ENCODE measurements at regions not wholly inside any gene's neighbourhood (a gene's known extent, or its start where the extent isn't known, plus 50 kb on each side); places are given as distances from the start of the nearest gene placed in this dataset.

DNA sequence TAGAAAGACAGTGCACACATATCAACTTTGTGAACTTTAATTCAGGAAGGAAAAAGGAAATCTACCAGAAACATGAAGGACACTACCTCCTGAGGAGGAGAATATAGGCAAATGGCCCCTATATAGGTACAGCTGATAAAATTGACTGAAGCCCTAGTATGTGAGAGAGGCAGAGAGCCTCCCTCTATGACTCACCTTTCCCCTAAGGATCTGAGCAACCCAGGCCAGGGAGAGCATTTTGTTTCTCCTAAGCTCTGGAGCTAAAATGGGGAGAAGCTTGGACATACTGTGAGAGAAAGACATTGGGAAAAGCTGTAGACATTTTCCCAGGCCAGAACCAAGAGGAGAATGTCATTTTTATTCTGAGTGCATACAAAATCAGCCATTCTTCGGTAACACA is 303.5 kb downstream of the AHR start:
- DNase-seq (ENCODE audit: low read depth): no peak

- peak; percentile 79 for DNase-seq (ENCODE audit: low read depth)
These were observed 309.8 kb downstream of the AHR start for GRCh38 chr7:17608114-17608833.

GRCh38 chr7:17611611-17612010 is 313.2 kb downstream of the AHR start:
- no peak for DNase-seq (ENCODE audit: low read depth)

GRCh38 chr7:17613338-17614041 is 315.0 kb downstream of the AHR start:
- no peak for DNase-seq (ENCODE audit: low read depth)

DNA sequence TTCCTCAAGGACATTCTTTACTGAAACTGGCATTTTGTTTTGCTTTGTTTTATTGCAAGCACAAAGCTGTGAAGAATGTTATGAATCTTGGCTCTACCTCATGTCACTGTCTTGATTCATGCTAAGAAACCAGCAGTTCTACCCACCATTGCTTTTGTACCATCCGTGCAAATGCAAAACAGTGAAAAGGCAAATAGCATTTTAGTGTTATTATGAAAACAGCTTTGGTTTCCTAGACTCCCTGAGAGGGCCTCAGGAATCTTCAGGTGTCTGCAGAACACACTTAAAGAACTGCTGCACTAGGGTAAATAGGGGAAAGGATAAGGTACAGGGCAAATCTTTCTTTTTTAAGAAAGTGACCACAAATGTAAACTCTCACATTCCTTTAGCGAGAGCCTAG is 318.9 kb downstream of the AHR start:
- DNase-seq (ENCODE audit: low read depth): no peak

DNA sequence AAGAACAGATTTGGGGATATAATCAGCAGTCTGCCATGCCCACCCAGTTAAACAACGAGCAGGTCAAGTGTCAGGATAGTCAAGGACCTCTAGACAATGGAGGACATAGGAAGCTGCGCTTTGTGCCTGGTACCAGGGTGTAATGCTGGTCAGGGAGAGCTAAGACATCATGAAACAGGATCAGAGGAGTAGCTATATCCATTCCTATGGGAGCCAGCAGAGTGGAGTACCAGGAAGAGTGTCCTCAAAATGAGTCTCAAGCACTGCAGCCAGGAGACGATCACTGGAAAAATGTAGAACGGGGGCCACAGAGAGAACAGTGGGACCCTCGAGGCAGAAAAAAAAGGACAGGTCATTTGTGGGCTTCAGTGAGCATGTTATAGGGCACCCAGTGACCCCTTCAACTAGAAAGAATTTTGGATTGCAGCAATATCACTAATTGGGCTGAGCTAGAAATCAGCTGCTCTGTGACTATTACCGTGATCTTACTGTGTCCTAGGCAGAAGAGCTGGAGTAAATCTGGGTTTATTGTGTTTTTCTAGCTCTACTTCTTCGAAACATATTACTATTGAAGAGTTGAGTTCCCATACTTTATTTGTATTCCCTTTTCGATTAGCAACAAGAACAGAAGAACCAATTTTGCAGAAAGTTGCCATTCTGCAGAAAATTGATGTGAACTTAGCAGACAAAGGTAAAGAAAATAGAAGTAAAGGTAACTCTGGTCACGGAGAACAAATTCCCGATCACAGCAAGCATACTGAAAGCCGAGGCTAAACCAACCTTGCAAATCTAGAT is 319.6 kb downstream of the AHR start:
- DNase-seq (ENCODE audit: low read depth): no peak

DNA sequence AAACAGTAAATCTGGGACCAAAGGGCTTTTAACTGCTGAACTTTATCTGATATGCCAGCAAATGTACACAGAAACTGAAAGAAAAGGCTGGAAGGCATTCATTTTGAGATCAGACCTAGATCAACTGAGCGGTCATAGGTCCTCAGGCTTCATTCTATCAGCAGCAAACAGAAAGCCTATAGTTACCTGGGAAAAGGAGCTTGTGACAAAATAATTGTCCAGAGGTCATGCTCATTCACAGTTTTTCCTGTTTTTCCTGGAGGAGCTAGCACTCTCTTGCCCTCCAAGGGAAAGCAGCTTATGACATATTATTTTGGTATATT is 320.2 kb downstream of the AHR start:
- no peak for DNase-seq (ENCODE audit: low read depth)

- DNase-seq (ENCODE audit: low read depth): no peak
These were observed 320.9 kb downstream of the AHR start for GRCh38 chr7:17619196-17619818.

DNA sequence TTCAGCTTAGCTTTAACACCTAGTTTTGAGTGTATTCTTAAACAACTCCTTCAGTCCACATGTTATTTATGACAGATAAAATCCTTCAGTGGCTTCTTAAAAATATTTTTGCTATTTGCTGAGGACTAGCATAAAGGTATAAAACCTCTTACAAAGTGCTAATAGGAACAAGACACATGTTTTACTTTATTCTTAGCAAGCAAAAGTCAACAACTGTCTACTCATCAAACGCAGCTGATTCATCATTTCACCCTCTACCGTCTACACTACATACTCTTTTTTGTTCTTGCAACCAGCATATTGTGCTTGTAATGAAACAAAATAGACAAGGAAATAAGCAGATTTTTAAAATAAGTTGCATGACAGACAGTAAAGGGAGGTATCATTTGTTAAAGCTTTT is 319.7 kb downstream of the SNX13 start:
- DNase-seq (ENCODE audit: low read depth): no peak

- no peak for DNase-seq (ENCODE audit: low read depth)
These were observed 317.8 kb downstream of the SNX13 start for GRCh38 chr7:17622451-17622850.

- peak; percentile 74 for DNase-seq (ENCODE audit: low read depth)
These were observed 316.6 kb downstream of the SNX13 start for GRCh38 chr7:17623546-17624185.

GRCh38 chr7:17624379-17624778 is 315.9 kb downstream of the SNX13 start:
- DNase-seq (ENCODE audit: low read depth): no peak

DNA sequence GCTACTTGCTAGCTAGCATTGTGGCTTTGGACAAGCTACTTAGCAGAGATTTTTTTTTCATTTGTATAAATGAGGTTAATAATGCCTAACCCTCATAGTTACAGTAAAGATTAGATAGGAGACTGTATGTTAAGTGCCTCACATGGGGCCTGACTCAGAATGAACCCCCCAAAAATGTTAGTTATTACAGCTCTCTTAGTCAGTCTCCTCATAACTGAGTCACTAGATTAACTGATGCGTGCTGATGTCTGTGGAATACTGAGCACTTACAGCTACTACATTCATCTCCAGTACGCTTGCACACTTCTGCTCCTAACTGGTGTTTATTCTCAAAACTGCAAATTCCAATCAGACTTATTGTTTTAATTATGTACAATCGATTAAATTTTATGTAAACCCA is 315.3 kb downstream of the SNX13 start:
- peak; percentile 90 for DNase-seq (ENCODE audit: low read depth)

- no peak for DNase-seq (ENCODE audit: low read depth)
These were observed 314.1 kb downstream of the SNX13 start for GRCh38 chr7:17626235-17626634.

DNA sequence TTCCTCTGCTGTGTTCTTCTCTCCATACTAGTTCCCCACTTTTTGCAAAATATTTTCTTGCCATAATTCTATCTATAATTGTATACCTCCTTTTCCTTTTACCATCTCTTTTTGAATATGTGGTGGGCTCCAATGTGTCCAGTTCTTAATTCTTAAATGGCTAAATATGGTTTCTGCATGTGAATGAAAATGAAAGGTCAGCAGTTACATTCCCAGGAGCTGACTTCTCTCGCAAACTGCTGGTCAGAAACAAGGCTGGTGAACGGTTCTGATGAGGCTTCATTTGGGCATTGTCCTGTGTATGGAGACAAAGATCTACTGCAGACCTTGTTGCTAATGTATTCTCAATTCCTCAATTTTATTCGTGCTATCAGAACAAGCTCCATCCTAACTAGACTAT is 309.2 kb downstream of the SNX13 start:
- no peak for DNase-seq (ENCODE audit: low read depth)

- no peak for DNase-seq (ENCODE audit: low read depth)
These were observed 307.9 kb downstream of the SNX13 start for GRCh38 chr7:17632384-17632783.

GRCh38 chr7:17633067-17633466 is 307.2 kb downstream of the SNX13 start:
- peak; percentile 78 for DNase-seq (ENCODE audit: low read depth)

GRCh38 chr7:17638727-17639126 is 301.6 kb downstream of the SNX13 start:
- DNase-seq (ENCODE audit: low read depth): no peak

DNA sequence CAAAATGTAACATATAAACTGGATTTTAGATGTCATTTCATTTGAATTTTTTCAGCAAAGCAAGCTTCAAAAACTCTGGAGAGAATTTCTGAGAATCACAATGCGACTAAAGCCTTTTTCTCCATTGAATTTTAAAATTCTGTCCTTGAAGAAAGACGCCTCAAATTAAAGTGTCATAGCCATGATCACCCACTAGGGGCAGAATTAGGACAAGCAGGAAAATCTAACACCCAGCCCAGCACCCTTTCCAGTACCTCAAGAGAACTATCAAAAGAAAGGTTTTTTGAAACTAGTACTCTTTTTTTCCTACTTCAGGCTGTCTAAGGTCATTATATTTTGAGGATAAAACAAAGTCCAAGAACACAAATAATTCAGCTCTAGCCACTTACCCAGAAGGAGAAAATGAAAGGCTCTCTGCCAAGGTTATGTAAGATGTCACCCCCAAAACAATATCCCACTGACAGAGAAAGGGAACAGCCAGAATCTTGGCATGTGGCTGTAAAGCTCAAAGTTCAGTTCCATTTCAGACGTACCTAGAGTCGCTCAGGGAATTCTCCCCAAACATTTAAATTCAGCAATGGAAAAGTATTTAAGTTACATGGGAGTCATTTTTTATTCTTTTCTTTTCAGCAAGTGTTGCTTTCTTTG is 299.4 kb downstream of the SNX13 start:
- peak; percentile 57 for DNase-seq (ENCODE audit: low read depth)

- no peak for DNase-seq (ENCODE audit: low read depth)
These were observed 294.8 kb downstream of the SNX13 start for GRCh38 chr7:17645500-17645899.

DNA sequence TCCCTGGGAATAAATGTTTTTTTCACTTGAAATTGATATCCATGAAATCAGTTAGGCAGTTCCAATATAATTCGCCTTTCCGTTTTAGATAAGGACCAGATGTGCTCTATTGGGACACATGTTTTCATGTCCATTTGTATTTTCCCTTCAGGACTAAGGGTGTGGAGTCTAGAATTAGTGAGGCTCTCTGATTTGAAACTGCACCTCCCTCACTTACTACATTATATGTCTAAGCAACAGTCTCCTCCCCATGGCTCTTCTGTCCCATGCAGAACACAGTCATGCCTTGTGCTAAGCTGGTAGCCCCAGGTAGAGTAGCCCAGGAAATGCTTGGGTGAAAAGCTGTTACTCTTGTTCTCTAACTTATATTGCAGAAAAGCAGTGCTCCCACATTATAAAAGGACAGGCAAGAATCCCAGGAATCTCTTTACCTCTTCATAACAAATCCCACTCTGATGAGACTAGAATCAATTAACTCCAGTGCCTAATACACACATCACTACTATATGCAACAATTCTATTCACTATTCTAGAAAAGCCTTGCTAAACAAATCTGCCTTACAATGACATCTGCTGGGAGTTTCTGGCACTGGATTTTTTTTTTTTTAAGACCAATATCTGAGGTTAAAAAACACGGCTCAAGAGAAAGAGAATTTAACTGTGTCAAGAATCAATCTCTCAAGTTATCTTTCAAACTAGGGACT is 293.9 kb downstream of the SNX13 start:
- peak; percentile 71 for DNase-seq (ENCODE audit: low read depth)

Measured in LHCN-M2 (cell line).